ENCODE measurements at regions not wholly inside any gene's neighbourhood (a gene's known extent, or its start where the extent isn't known, plus 50 kb on each side); places are given as distances from the start of the nearest gene placed in this dataset.

GRCh38 chr7:136399385-136399784 is 422.2 kb upstream of the MTPN start:
- TF ChIP-seq TAF1 (IDR thresholded peaks at IDR 0.05; ENCODE audit: low read depth, low read length) (no peak), CTCF (IDR thresholded peaks at IDR 0.05; ENCODE audit: control extremely low read depth in 1 of 3, insufficient read depth in 1 of 3, low read depth in 1 of 3, low read length in 3 of 3) (no peak), CREB1 (IDR thresholded peaks at IDR 0.05) (no peak), YY1 (IDR thresholded peaks at IDR 0.05; ENCODE audit: low read depth, low read length) (no peak), ZNF274 (IDR thresholded peaks at IDR 0.05; ENCODE audit: borderline replicate concordance, extremely low read depth, low read length) (no peak), GTF2F1 (IDR thresholded peaks at IDR 0.05; ENCODE audit: borderline replicate concordance, low read depth, low read length) (no peak), EZH2 (IDR thresholded peaks at IDR 0.05; ENCODE audit: low read depth, low read length, severe bottlenecking) (no peak), POLR2A (IDR thresholded peaks at IDR 0.05; ENCODE audit: control extremely low read depth in 1 of 2, low read depth in 2 of 2, low read length in 2 of 2) (no peak), TEAD4 (IDR thresholded peaks at IDR 0.05; ENCODE audit: low read depth, low read length) (peak; percentile 43; the same call in 1 of the 2 replicates), HDAC2 (IDR thresholded peaks at IDR 0.05; ENCODE audit: borderline replicate concordance in 1 of 2, low read depth in 2 of 2, low read length in 2 of 2) (peak in 1 of 2 experiments; percentile 83; a peak in 1 of 4 replicates), USF2 (IDR thresholded peaks at IDR 0.05; ENCODE audit: low read length) (no peak), POLR2AphosphoS5 (IDR thresholded peaks at IDR 0.05; ENCODE audit: low read depth, low read length) (no peak)
